Liver (tissue), 8 donors: ENCODE measurements at regions not wholly inside any gene's neighbourhood (a gene's known extent, or its start where the extent isn't known, plus 50 kb on each side); places are given as distances from the start of the nearest gene placed in this dataset.
"Not testable (repeated sequence)": the region's sequence is repeated elsewhere in the genome, so short reads cannot be mapped to it uniquely, and the experiment has no call there.

Experiments used
- DNase-seq: peaks from one replicate; pipeline ENCODE4 v3.0.0-alpha.2; 2017; ENCODE audit warnings: low spot score
- H3K27ac ChIP-seq, 2 donors: one replicate each; pipeline ENCODE4 v1.7.0; 2013; ENCODE audit warnings: inconsistent platforms in 2 of 2, low read length in 2 of 2, control low read depth in 1 of 2, low read depth in 1 of 2, mild to moderate bottlenecking in 1 of 2
- H3K27me3 ChIP-seq, 4 donors: one replicate each; pipeline versions ENCODE4 v1.6.1 to v1.7.0; 2013; ENCODE audit warnings: low read length in 3 of 4, inconsistent platforms in 1 of 4, mild to moderate bottlenecking in 1 of 4, moderate library complexity in 1 of 4; ENCODE audit not compliant: control insufficient read depth in 4 of 4, insufficient read depth in 4 of 4
- H3K36me3 ChIP-seq, 4 donors: one replicate each; pipeline versions ENCODE4 v1.6.1 to v1.7.0; 2013; ENCODE audit warnings: low read length in 3 of 4, mild to moderate bottlenecking in 3 of 4, low read depth in 1 of 4, moderate library complexity in 1 of 4; ENCODE audit not compliant: control insufficient read depth in 4 of 4, insufficient read depth in 3 of 4
- H3K4me1 ChIP-seq, 4 donors: one replicate each; pipeline versions ENCODE4 v1.6.1 to v1.7.0; 2013; ENCODE audit warnings: low read length in 3 of 4, mild to moderate bottlenecking in 3 of 4, moderate library complexity in 1 of 4; ENCODE audit not compliant: control insufficient read depth in 4 of 4, insufficient read depth in 4 of 4
- H3K4me3 ChIP-seq, 3 donors: one replicate each; pipeline versions ENCODE4 v1.6.1 to v1.7.0; 2013; ENCODE audit warnings: low read length in 3 of 3, control low read depth in 1 of 3, low read depth in 1 of 3, mild to moderate bottlenecking in 1 of 3
- H3K9ac ChIP-seq, 2 donors: one replicate each; pipeline ENCODE4 v1.7.0; 2013; ENCODE audit warnings: low read length in 2 of 2, mild to moderate bottlenecking in 2 of 2, moderate library complexity in 2 of 2, control low read depth in 1 of 2, low read depth in 1 of 2
- H3K9me3 ChIP-seq, 4 donors: one replicate each; pipeline versions ENCODE4 v1.6.1 to v1.7.0; 2013; ENCODE audit warnings: low read length in 3 of 4; ENCODE audit not compliant: control insufficient read depth in 4 of 4
- ATF3 ChIP-seq: IDR thresholded peaks from 2 replicates; pipeline ENCODE4 v1.6.1; 2016; ENCODE audit warnings: antibody characterized with exemption
- EGR1 ChIP-seq, 2 donors: IDR thresholded peaks; 2 replicates each; pipeline ENCODE4 v1.6.1; 2016 to 2018; ENCODE audit warnings: antibody characterized with exemption in 2 of 2, low read depth in 2 of 2
- FOXA1 ChIP-seq: IDR thresholded peaks from 2 replicates; pipeline ENCODE4 v1.6.1; 2016; ENCODE audit warnings: antibody characterized with exemption
- FOXA2 ChIP-seq: IDR thresholded peaks from 2 replicates; pipeline ENCODE4 v1.6.1; 2016; ENCODE audit warnings: antibody characterized with exemption
- GABPA ChIP-seq, 2 donors: IDR thresholded peaks in 1 of 2; conservative IDR thresholded peaks in 1 of 2; 2 replicates each; pipeline ENCODE4 v1.6.1; 2016; ENCODE audit warnings: antibody characterized with exemption in 2 of 2, mild to moderate bottlenecking in 1 of 2, moderate library complexity in 1 of 2
- HNF4A ChIP-seq, 2 donors: conservative IDR thresholded peaks; 2 replicates each; pipeline ENCODE4 v1.6.1; 2016; ENCODE audit warnings: antibody characterized with exemption in 2 of 2, mild to moderate bottlenecking in 2 of 2
- HNF4G ChIP-seq: IDR thresholded peaks from 2 replicates; pipeline ENCODE4 v1.6.1; 2016; ENCODE audit warnings: antibody characterized with exemption
- JUND ChIP-seq, 2 donors: IDR thresholded peaks; 2 replicates each; pipeline ENCODE4 v1.6.1; 2016; ENCODE audit warnings: antibody characterized with exemption in 2 of 2
- MAX ChIP-seq: IDR thresholded peaks from 2 replicates; pipeline ENCODE4 v1.6.1; 2016; ENCODE audit warnings: antibody characterized with exemption
- NR2F2 ChIP-seq: IDR thresholded peaks from 2 replicates; pipeline ENCODE4 v1.6.1; 2016; ENCODE audit warnings: antibody characterized with exemption
- RAD21 ChIP-seq, 2 donors: IDR thresholded peaks; 2 replicates each; pipeline ENCODE4 v1.6.1; 2016; ENCODE audit warnings: antibody characterized with exemption in 2 of 2, mild to moderate bottlenecking in 2 of 2
- SP1 ChIP-seq: IDR thresholded peaks from 2 replicates; pipeline ENCODE4 v1.6.1; 2018; ENCODE audit warnings: antibody characterized with exemption, mild to moderate bottlenecking
- TAF1 ChIP-seq: conservative IDR thresholded peaks from 2 replicates; pipeline ENCODE4 v1.6.1; 2016; ENCODE audit warnings: antibody characterized with exemption, mild to moderate bottlenecking
- YY1 ChIP-seq: IDR thresholded peaks from 2 replicates; pipeline ENCODE4 v1.6.1; 2016; ENCODE audit warnings: antibody characterized with exemption, mild to moderate bottlenecking
- ZBTB33 ChIP-seq: IDR thresholded peaks from 2 replicates; pipeline ENCODE4 v1.6.1; 2016; ENCODE audit warnings: antibody characterized with exemption
- WGBS: extraction: QIAGEN DNeasy Blood & Tissue Kit; methylation state at CpG from one replicate; pipeline ENCODE4 v1.1.7; 2013; 5-methylcytosine and 5-hydroxymethylcytosine counted together
- TF ChIP-seq, protein P1 (sequence below): fragments of 150-350 bp; IDR thresholded peaks from 2 replicates; pipeline ENCODE4 v1.5.1; 2017; ENCODE audit warnings: improper control_type of control experiment, low read depth, low read length; ENCODE audit not compliant: missing input control
- TF ChIP-seq, protein P2 (sequence below): IDR thresholded peaks from 2 replicates; pipeline ENCODE4 v1.6.1; 2016; ENCODE audit warnings: antibody characterized with exemption, mild to moderate bottlenecking
- donor health status: healthy.
- donor health status: healthy.
- donor health status: healthy.
- donor health status: healthy.
- donor health status: healthy.

GRCh38 chr16:7867831-7868230 is 535.2 kb downstream of the RBFOX1 start:
- no peak overlapping the region for H3K27ac ChIP-seq
- no peak for TF ChIP-seq FOXA1
- no peak for TF ChIP-seq HNF4G
- TF ChIP-seq HNF4A (conservative IDR thresholded peaks at IDR 0.05), result no peak
- no peak for TF ChIP-seq SP1
- TF ChIP-seq, protein P1, sequence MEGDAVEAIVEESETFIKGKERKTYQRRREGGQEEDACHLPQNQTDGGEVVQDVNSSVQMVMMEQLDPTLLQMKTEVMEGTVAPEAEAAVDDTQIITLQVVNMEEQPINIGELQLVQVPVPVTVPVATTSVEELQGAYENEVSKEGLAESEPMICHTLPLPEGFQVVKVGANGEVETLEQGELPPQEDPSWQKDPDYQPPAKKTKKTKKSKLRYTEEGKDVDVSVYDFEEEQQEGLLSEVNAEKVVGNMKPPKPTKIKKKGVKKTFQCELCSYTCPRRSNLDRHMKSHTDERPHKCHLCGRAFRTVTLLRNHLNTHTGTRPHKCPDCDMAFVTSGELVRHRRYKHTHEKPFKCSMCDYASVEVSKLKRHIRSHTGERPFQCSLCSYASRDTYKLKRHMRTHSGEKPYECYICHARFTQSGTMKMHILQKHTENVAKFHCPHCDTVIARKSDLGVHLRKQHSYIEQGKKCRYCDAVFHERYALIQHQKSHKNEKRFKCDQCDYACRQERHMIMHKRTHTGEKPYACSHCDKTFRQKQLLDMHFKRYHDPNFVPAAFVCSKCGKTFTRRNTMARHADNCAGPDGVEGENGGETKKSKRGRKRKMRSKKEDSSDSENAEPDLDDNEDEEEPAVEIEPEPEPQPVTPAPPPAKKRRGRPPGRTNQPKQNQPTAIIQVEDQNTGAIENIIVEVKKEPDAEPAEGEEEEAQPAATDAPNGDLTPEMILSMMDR, result no peak
- TF ChIP-seq GABPA (IDR thresholded peaks at IDR 0.05 in 1 of 2, conservative IDR thresholded peaks at IDR 0.05 in 1 of 2), result no peak
- TF ChIP-seq NR2F2, result no peak
- TF ChIP-seq RAD21 (IDR thresholded peaks at IDR 0.05), result no peak
- no peak for TF ChIP-seq FOXA2
- TF ChIP-seq YY1, result no peak
- TF ChIP-seq JUND (IDR thresholded peaks at IDR 0.05), result no peak
- TF ChIP-seq MAX, result no peak
- no peak for TF ChIP-seq TAF1
- TF ChIP-seq EGR1 (IDR thresholded peaks at IDR 0.05; ENCODE audit: low read depth in 2 of 2), result no peak
- TF ChIP-seq, protein P2, sequence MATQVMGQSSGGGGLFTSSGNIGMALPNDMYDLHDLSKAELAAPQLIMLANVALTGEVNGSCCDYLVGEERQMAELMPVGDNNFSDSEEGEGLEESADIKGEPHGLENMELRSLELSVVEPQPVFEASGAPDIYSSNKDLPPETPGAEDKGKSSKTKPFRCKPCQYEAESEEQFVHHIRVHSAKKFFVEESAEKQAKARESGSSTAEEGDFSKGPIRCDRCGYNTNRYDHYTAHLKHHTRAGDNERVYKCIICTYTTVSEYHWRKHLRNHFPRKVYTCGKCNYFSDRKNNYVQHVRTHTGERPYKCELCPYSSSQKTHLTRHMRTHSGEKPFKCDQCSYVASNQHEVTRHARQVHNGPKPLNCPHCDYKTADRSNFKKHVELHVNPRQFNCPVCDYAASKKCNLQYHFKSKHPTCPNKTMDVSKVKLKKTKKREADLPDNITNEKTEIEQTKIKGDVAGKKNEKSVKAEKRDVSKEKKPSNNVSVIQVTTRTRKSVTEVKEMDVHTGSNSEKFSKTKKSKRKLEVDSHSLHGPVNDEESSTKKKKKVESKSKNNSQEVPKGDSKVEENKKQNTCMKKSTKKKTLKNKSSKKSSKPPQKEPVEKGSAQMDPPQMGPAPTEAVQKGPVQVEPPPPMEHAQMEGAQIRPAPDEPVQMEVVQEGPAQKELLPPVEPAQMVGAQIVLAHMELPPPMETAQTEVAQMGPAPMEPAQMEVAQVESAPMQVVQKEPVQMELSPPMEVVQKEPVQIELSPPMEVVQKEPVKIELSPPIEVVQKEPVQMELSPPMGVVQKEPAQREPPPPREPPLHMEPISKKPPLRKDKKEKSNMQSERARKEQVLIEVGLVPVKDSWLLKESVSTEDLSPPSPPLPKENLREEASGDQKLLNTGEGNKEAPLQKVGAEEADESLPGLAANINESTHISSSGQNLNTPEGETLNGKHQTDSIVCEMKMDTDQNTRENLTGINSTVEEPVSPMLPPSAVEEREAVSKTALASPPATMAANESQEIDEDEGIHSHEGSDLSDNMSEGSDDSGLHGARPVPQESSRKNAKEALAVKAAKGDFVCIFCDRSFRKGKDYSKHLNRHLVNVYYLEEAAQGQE, result no peak
- WGBS, result 80% methylated on average over 1 of the region's 1 CpG
- no peaks in the 10 kb centered on the region for H3K4me1 ChIP-seq
- no peak overlapping the region for H3K9ac ChIP-seq
- H3K36me3 ChIP-seq, result no peaks in the 10 kb centered on the region
- no peak overlapping the region for H3K4me3 ChIP-seq
- H3K9me3 ChIP-seq, result peaks cover 0 to 3% (median 2%) of the 10 kb centered on the region in 4 donors
- no peaks in the 10 kb centered on the region for H3K27me3 ChIP-seq
- DNase-seq, result no peak

DNA sequence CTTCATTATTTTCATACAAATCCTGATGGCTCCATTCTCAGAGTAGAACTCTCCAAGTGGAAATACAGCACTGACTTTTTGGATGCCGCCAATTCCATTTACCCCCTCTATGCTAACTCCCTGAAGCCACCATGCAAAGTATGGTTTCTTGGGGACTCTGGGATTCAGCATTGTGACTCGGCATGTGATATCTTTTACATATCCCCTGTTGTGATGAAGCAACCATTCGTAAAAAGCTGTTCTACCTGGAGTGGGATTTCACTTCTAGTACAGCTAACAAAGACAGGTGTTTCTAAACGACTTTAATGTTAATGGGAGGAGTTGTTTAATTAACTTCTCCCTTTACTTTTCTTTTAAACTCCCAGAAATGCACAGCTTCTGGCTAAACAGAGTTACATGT is 533.5 kb downstream of the RBFOX1 start:
- H3K9me3 ChIP-seq, result peaks cover 0 to 2% (median under 1%) of the 10 kb centered on the region in 4 donors
- TF ChIP-seq RAD21 (IDR thresholded peaks at IDR 0.05), result no peak
- TF ChIP-seq ZBTB33, result no peak
- no peak for TF ChIP-seq HNF4G
- TF ChIP-seq ATF3, result no peak
- no peak for TF ChIP-seq EGR1 (IDR thresholded peaks at IDR 0.05; ENCODE audit: low read depth in 2 of 2)
- no peak for TF ChIP-seq YY1
- no peak for TF ChIP-seq NR2F2
- TF ChIP-seq FOXA2, result no peak
- TF ChIP-seq TAF1, result no peak
- H3K4me3 ChIP-seq, result no peak overlapping the region
- no peak for DNase-seq
- 26% methylated on average over 4 of the region's 4 CpGs for WGBS
- no peaks in the 10 kb centered on the region for H3K27me3 ChIP-seq
- H3K27ac ChIP-seq, result no peak overlapping the region
- H3K4me1 ChIP-seq, result no peaks in the 10 kb centered on the region
- H3K36me3 ChIP-seq, result no peaks in the 10 kb centered on the region
- H3K9ac ChIP-seq, result no peak overlapping the region

DNA sequence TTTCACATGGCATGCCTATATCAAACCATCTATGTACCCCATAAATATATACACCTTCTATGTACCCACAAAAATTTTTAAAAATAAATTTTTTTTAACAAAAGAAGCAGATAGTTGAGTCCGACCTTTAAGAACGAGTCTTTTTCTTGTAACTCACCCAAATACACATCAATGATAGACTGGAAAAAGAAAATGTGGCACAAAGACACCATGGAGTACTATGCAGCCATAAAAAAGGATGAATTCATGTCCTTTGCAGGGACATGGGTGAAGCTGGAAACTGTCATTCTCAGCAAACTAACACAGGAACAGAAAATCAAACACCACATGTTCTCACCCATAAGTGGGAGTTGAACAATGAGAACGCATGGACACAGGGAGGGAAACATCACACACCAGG is 532.7 kb downstream of the RBFOX1 start:
- WGBS, result 42% methylated on average over 3 of the region's 3 CpGs
- not testable (repeated sequence) for H3K4me3 ChIP-seq, DNase-seq, H3K27me3 ChIP-seq, H3K9me3 ChIP-seq, H3K9ac ChIP-seq, H3K27ac ChIP-seq, H3K36me3 ChIP-seq, H3K4me1 ChIP-seq
